Upper lobe of left lung (tissue), 4 donors: ENCODE measurements at regions not wholly inside any gene's neighbourhood (a gene's known extent, or its start where the extent isn't known, plus 50 kb on each side); places are given as distances from the start of the nearest gene placed in this dataset.

Source experiments
- CTCF ChIP-seq, 6 experiments: fragments of 450-650 bp in 4 of 6; fragments of 200-600 bp in 2 of 6; sonication (generic) in 2 of 6; IDR thresholded peaks; one replicate each; pipeline ENCODE4 v1.5.1; 2016 to 2019; ENCODE audit warnings: antibody characterized with exemption in 6 of 6
- EP300 ChIP-seq, 4 donors: sonication (generic); formaldehyde crosslinking; IDR thresholded peaks; one replicate each; pipeline ENCODE4 v1.5.1; 2017; ENCODE audit warnings: antibody characterized with exemption in 4 of 4, control low read depth in 2 of 4
- POLR2A ChIP-seq, 4 donors: fragments of 450-650 bp; IDR thresholded peaks; one replicate each; pipeline ENCODE4 v1.5.1; 2016 to 2017; ENCODE audit warnings: antibody characterized with exemption in 4 of 4, mild to moderate bottlenecking in 2 of 4

- TF ChIP-seq EP300 (IDR thresholded peaks at IDR 0.05), result no peak
- no peak for TF ChIP-seq CTCF (IDR thresholded peaks at IDR 0.05)
- TF ChIP-seq POLR2A (IDR thresholded peaks at IDR 0.05), result no peak
Observed at GRCh38 chr2:18363348-18363747, 197.1 kb downstream of the RDH14 start.
